HG02884 (cell line): ENCODE measurements at regions not wholly inside any gene's neighbourhood (a gene's known extent, or its start where the extent isn't known, plus 50 kb on each side); places are given as distances from the start of the nearest gene placed in this dataset.

ENCODE experiments used
- ATAC-seq: cut with Tn5 transposase; IDR thresholded peaks from one replicate; pipeline ENCODE4 v1.9.1; 2021; ENCODE audit warnings: mild to moderate bottlenecking, moderate library complexity; ENCODE audit not compliant: unreplicated experiment

GRCh38 chr5:167696558-167697314, 594.7 kb upstream of the WWC1 start:
- no peak for ATAC-seq

DNA sequence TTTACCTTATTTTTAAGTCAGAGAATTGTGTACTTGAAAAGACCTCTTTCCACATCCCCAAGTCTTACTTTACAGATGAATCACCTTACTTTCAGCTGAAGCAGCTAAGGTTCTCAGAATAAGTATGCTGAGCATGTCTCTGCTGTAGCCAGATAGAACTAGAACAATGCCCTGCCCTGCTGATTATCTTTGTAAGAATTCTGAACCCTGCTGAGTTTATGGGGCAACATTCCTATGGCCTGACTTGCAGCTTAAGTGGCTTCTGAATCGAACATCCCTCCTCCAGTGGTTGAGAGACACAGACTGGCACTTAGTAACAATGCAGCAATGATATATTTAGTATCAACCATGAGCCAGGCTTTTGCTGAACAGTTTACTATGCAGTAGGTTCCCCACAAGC, 592.0 kb upstream of the WWC1 start:
- ATAC-seq, result no peak

GRCh38 chr5:167701051-167701450, 590.4 kb upstream of the WWC1 start:
- ATAC-seq, result no peak

GRCh38 chr5:167702014-167702413, 589.4 kb upstream of the WWC1 start:
- ATAC-seq, result no peak

DNA sequence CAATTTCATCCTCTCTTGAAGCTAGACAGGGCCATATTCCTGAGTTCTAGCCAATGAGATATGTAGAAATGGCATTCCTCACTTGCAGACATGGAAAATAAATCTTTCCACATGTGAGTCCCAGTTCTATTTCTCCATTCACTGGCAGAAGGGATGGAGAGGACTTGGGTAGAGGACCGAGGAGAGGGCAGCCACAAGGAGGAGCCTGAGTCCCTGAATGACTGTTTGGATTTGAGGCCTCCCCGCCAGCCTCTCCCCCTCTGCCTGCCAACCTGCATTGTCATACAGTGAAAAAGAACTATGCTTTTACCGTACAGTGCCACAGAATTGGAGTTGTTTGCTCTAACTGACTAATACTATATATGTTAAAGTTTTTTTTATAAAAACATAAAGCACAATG, 583.0 kb upstream of the WWC1 start:
- ATAC-seq, result no peak

GRCh38 chr5:167709625-167710024, 581.8 kb upstream of the WWC1 start:
- ATAC-seq, result no peak

DNA sequence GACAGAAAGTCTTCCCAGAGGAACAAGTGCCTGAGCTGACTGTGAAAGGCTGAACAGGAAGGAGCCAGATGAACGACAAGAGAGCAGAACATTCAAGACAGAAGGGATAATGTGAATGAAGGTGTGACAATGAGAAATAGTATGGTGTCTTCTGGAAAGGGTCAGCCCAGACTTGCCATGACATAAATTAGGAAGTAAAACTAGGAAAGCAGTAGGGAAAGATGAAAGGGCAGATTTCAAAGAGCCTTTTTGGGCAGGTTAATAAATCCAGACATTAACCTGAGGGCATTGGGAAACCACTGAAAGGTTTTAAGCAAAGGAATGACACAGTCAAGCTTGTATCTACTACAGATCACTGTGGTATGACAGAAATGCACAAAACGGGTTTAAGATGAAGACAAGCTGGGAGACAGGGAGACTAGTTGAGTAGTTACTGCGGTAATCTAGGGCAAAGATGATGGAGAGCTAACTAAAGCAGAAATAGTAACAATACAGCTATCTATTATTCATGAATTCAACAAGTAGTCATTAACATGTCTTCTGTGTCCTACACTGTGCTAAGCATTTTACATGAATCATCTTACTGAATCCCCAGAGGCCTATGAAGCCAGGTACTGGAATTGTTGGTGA, 580.9 kb upstream of the WWC1 start:
- no peak for ATAC-seq

DNA sequence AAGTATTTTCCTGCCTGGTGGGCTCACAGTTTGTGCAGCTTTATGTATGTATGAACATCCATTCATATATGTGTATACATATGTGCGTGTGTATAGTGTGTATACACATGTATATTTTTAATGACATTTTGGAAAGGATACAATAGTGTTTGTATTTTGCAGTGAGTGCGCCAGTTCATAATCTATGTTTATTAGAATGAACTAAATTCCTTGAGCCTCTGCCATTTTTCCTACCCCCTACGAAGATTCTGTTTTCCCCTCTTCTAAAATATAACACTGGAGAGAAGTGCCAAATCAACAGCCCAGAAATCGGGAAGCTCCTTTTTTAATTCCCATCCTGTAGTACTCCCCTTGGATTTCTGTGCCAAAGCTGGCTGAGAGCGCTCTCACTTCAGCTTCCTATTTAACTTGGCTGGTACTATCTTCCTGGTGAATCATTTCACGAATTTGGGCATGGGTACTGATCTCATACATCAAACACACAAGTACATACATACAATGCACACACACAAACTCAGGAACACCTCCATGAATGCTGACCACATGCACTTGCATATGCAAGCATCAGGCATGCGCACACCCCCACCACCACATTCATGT, 578.4 kb upstream of the WWC1 start:
- ATAC-seq, result no peak

GRCh38 chr5:167713896-167714295, 577.5 kb upstream of the WWC1 start:
- no peak for ATAC-seq

DNA sequence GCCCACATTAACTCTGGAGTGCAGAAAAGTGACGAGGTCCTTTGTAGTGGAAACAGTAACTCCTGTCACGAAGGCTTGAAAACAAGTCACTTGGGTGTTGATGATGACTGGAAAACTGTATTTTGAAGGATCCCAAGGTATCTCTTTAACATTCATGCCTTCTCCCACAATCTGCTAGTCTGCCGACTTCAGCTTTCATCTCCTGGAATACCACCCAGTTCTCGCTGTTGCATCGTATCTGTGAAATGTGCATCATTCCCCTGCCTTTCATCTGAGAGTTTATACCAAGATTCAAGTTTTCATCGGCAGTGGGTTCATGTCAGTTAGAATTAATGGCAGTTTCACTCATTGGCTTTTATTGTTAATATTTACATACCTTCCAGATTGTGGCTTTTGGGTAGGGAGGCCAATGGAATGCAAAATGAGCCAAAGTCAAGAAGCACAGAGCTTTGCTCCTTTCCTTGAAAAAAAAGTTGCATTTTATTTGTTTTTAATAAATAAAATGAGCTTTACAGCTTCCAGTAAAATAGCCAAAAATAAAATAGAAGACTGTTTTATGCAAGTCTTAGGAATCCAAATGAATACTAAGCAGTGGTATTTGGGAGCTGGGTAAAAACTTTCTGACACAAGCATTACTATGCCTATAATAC, 575.2 kb upstream of the WWC1 start:
- no peak for ATAC-seq

- no peak for ATAC-seq
These were observed 571.2 kb upstream of the WWC1 start for GRCh38 chr5:167720259-167720658.

- ATAC-seq, result no peak
These were observed 570.7 kb upstream of the WWC1 start for GRCh38 chr5:167720676-167721260.

- ATAC-seq, result no peak
These were observed 569.5 kb upstream of the WWC1 start for GRCh38 chr5:167721926-167722440.

DNA sequence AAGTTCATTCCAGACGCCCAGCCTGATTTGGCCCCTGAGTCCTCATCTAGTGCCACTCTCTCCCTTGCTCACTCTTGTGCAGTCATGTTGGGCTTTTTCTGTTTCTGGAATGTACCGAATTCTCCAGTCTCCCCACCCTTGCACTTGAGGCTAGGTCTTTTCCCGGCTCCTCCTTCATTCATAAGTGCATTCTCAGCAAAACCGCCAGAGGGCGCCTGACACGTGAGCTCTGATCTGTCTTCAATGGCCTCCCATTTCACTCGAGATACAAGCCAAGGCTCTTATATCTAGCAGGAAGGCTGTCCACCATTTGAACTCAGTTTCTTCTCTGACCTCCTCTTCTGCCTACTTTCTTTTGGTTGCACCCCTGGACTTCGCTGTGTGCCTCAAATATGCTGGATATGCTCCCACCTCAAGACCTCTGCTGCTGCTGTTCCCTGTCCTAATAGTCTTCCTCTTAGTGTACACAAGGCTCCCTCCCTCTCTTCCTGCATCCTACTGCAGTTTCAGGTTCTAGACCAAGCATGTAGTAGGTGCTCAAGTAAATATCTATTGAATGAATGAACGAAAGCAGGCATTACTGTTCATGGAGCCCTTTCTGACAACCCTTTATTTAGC, 568.1 kb upstream of the WWC1 start:
- peak; percentile 97 for ATAC-seq

DNA sequence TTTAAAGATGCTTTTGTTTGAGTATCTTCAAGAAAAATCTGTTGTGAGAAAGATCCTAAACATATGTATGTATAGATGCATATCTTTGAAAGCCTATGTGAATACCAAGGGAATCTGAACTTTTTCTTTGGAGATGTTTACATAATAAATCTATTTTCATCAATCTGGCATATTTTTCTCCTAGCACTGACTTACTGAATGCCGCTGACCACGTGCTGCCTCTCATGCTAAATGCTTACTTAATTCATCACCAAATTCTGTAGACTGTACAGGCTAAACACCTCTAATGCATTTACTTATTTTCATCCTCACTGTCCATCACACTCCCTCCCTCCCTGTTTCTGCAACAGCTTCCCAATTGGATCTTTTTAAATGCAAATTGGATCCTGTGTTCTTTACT, 566.2 kb upstream of the WWC1 start:
- no peak for ATAC-seq

- no peak for ATAC-seq
These were observed 565.7 kb upstream of the WWC1 start for GRCh38 chr5:167725741-167726140.

DNA sequence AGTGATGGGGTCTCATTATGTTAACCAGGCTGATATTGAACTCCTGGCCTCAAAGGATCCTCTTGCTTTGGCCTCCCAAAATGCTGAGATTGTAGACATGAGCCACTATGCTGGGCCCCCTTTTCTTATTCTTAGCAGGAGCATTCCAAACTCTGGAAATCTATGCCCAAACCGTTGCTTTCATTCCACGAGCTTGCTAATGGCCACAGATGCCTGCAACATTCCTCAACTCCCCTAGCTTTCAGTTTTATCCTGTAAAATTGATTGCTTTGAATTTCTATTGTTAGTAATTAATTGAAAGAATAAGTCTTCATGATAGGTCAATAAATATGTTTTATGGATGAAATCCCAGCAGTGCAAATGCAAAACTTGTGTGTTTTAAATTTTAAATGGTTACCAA, 564.8 kb upstream of the WWC1 start:
- no peak for ATAC-seq

- no peak for ATAC-seq
These were observed 561.3 kb upstream of the WWC1 start for GRCh38 chr5:167730121-167730520.

DNA sequence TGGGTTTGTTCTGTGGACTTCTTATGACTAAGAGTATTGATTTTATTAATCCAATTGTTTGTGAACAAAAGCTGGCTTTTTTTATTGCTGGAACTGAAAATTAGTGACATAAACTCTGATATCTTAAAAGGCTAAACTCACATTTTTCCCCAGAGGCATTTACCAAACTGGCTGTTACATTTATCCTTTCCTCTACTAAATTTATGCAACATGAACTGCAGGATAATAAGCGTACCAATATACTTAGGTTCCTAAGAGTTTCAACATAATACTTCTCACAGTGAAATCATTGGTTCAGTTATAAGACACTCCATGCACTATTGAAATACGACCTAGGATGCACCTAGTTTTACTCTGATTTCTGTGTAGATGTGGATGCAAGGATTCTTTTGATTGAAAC, 560.8 kb upstream of the WWC1 start:
- ATAC-seq, result no peak

DNA sequence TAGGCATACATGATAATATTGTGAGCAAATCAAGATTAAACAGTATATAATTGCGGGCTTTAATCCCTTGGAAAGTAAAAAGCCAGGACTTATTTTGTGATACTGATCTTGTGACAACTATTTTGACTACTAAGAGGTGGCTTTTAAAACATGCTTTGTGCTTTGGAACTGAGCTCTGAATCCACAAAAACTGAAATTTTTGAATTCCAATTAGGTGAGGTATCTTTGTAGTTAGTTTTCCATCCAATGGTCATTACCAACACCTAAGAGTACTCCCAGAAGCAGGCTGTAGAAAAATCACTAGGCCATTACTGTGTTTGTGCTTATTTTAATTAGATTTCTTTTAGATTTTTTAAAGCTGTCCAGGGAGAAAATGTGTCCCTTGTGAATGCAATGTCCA, 559.5 kb upstream of the WWC1 start:
- no peak for ATAC-seq

GRCh38 chr5:167732499-167732898, 558.9 kb upstream of the WWC1 start:
- ATAC-seq, result no peak
